GM12801 (cell line): ENCODE measurements at regions not wholly inside any gene's neighbourhood (a gene's known extent, or its start where the extent isn't known, plus 50 kb on each side); places are given as distances from the start of the nearest gene placed in this dataset.

Source experiments
- CTCF ChIP-seq: IDR thresholded peaks from one replicate; pipeline ENCODE4 v1.5.1; 2011; ENCODE audit warnings: control low read depth; ENCODE audit not compliant: insufficient read length; ENCODE audit errors: extremely low read depth

GRCh38 chr12:16955083-16955657 lies 349.2 kb upstream of the LMO3 start:
- TF ChIP-seq CTCF = no peak

GRCh38 chr12:16949871-16950667 lies 344.1 kb upstream of the LMO3 start:
- no peak for TF ChIP-seq CTCF

GRCh38 chr12:16949371-16949770 lies 343.4 kb upstream of the LMO3 start:
- TF ChIP-seq CTCF = no peak

GRCh38 chr12:16946704-16947103 lies 340.7 kb upstream of the LMO3 start:
- TF ChIP-seq CTCF = no peak

GRCh38 chr12:16939871-16940306 lies 333.9 kb upstream of the LMO3 start:
- TF ChIP-seq CTCF = peak; percentile 54

GRCh38 chr12:16927259-16927658 lies 321.3 kb upstream of the LMO3 start:
- no peak for TF ChIP-seq CTCF

GRCh38 chr12:16920451-16920850 lies 314.5 kb upstream of the LMO3 start:
- TF ChIP-seq CTCF = no peak
